ENCODE measurements at regions not wholly inside any gene's neighbourhood (a gene's known extent, or its start where the extent isn't known, plus 50 kb on each side); places are given as distances from the start of the nearest gene placed in this dataset.

DNA sequence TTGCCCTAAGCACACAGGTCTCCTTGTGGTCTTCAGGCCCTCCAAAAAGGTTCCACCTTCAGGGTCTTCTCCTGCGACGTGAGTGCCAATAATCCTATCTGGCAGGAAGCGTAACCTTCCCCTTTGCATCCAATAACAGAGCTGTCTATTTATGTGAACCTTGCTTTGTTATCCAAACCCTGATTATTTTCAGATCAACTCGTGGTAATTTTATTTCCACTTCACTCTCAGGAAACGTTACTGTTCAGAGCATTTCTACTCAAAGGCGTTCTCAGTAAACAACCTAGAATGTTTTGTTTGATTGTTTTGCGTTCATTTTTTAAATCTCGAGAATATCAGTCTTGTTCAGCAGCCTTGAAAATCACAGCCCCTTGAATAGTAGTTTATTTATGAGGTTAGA, 232.3 kb upstream of the KLF6 start:
- TF ChIP-seq, protein P1, sequence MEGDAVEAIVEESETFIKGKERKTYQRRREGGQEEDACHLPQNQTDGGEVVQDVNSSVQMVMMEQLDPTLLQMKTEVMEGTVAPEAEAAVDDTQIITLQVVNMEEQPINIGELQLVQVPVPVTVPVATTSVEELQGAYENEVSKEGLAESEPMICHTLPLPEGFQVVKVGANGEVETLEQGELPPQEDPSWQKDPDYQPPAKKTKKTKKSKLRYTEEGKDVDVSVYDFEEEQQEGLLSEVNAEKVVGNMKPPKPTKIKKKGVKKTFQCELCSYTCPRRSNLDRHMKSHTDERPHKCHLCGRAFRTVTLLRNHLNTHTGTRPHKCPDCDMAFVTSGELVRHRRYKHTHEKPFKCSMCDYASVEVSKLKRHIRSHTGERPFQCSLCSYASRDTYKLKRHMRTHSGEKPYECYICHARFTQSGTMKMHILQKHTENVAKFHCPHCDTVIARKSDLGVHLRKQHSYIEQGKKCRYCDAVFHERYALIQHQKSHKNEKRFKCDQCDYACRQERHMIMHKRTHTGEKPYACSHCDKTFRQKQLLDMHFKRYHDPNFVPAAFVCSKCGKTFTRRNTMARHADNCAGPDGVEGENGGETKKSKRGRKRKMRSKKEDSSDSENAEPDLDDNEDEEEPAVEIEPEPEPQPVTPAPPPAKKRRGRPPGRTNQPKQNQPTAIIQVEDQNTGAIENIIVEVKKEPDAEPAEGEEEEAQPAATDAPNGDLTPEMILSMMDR (IDR thresholded peaks at IDR 0.05 in 8 of 11, conservative IDR thresholded peaks at IDR 0.05 in 3 of 11): no peak
- no peak for TF ChIP-seq POLR2AphosphoS5 (IDR thresholded peaks at IDR 0.05)
